HG03060 (cell line): ENCODE measurements at regions not wholly inside any gene's neighbourhood (a gene's known extent, or its start where the extent isn't known, plus 50 kb on each side); places are given as distances from the start of the nearest gene placed in this dataset.
"Not testable (repeated sequence)": the region's sequence is repeated elsewhere in the genome, so short reads cannot be mapped to it uniquely, and the experiment has no call there.

Experiments used
- ATAC-seq: cut with Tn5 transposase; IDR thresholded peaks from one replicate; pipeline ENCODE4 v1.9.1; 2021; ENCODE audit warnings: low read depth, moderate number of reproducible peaks; ENCODE audit not compliant: unreplicated experiment

GRCh38 chr1:191305370-191305769 is 827.7 kb upstream of the BRINP3 start:
- no peak for ATAC-seq

GRCh38 chr1:191306916-191307315 is 829.3 kb upstream of the BRINP3 start:
- ATAC-seq, result no peak

DNA sequence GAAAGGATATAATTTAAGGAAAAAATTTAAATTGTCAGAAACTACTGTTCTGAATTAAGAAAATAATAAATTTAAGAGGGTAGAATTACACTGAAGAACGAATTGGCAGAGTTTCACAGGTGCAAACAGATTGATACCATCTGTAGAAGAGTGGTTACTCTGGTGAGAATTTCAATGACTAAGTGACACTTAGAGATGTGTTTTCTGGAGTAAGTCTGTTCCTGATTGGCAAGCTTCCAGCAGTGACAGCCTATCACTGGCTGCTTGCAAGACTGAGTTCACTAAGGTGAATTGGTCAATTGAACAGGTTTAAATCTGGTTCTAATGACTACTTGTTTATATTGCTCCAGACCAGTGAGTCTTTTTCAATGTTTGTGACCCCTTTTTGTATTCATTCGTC is 838.2 kb upstream of the RGS18 start:
- ATAC-seq, result no peak

GRCh38 chr1:191327868-191328267 is 830.4 kb upstream of the RGS18 start:
- ATAC-seq, result no peak

DNA sequence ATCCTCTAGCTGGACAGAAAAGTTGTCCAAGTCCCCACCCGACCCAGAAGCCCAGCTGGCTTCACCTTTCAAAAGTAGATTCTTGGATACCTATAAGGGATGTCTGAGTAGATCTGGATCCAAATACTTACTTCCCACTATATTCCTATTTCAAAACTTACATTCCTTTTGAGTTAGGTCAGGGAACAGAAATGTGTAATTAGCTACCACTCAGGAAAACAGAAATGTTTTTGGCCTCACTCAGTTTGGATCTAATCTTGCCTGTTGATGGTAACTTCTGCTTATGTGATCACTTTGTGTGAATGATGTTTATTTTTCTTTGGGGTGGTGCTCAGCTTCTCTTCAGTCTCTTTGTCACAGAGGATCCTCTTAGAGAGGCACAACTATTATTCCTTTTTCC is 814.4 kb upstream of the RGS18 start:
- no peak for ATAC-seq

GRCh38 chr1:191346381-191346780 is 811.9 kb upstream of the RGS18 start:
- no peak for ATAC-seq

DNA sequence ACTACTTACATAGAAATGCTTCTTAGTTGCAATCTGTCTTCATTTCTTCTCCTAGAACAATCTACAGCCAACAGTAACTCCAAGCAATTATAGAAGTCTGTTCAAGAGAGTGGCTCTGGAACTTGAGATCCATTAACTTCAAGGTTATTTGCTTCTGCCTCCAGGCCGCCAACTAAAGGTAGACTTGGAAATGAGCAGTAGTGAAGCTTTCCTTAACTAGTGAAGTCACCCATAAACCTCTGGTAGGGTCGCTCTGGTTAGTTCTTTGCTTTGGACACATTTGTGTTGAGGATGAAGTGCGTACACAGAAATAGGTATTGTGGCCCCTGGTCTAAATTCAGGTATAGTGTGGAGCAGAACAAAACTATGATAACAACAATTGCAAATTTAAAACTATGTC is 809.9 kb upstream of the RGS18 start:
- ATAC-seq, result no peak

DNA sequence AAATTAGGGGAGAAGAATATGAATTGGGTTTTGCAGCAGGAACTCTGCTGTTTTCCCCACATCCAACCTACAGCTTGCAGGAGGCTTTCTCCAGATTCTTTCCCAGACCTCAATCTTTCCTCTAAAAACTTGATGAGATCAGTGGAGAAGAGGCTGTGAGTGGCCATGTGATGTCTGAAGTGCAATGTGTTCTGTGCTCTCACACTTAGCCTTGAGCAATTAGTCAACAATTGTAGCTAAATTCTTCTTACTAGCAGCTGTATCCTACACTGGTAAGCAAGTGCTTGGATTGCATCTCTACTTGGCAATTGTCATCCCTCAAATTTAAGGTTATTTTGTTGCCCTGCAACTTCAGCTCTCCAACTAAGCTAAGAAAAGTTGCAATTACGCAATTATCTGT is 807.3 kb upstream of the RGS18 start:
- no peak for ATAC-seq

DNA sequence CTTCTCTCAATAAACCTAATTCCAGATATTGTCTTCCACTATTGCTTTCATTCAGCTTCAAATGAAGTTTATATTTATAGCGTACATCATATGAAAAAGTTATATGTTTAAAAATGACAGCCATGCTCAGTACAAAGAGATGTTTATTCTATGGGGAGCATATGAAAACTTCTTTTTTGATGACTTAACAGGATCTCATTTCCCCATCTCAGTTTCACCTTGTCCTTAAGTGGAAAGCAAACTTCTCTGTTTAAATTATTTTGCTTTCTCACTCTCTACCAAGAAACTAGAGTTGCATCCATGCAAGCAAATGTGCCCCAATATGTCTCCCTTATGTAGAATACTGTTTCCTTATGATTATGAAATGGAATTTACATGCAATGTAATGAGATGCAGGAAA is 799.5 kb upstream of the RGS18 start:
- no peak for ATAC-seq

GRCh38 chr1:191366686-191367085 is 791.6 kb upstream of the RGS18 start:
- no peak for ATAC-seq

DNA sequence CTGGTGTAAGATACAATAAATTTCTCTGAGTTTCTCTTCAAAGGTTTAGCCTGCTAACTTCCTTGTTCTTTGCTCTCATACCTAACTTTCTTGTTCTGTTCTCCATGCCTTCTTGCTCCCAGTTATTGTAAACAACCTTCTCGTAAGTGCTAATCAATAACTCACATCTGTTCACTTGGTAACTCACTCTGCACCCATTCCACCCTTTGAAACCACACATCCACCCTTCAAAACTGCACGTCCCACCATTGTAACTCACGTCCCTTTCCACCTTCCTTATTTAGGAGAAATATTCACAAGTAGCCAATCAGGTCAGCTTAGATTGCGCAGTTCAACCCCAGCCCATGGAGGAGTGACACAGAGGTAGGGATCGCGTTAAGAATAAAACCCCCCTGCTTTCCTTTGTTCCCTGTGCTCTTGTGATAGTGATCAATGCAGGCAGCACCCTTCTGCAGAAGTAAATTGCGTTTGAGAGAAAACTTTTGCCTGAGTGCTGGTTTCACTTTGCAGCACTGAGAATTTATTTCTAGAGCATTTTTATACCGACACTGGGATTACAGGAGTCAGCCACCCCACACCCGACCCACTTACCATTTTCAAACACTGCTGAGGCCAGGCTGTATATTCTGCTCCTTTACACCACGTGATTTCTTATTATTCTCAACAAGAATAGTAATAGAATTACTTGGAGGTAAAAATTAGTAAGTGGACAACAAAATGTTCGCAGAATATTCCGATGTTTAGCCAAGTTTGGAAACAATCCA is 789.2 kb upstream of the RGS18 start:
- no peak for ATAC-seq

DNA sequence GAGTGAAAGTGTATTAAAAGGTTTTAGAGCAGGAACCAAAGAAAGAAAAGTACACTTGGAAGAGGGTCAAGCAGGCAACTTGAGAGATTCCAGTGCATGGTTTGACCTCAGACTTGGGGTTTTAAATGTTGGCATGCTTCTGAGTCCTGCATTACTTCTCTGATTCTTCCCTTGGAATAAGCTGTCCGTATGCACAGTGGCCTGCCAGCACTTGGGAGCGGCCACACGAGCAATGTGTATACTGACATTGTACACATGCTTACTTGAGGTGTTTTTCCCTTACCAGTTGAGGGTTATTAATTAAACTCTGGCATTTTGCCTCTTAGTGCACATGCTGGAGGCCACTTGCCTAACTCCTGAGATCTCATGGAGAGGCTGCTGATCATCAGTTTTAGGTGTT is 786.6 kb upstream of the RGS18 start:
- ATAC-seq, result no peak

GRCh38 chr1:191388283-191388682 is 770.0 kb upstream of the RGS18 start:
- no peak for ATAC-seq

- no peak for ATAC-seq
These were observed 761.6 kb upstream of the RGS18 start for GRCh38 chr1:191396622-191397021.

- ATAC-seq, result no peak
These were observed 759.7 kb upstream of the RGS18 start for GRCh38 chr1:191398551-191398950.

DNA sequence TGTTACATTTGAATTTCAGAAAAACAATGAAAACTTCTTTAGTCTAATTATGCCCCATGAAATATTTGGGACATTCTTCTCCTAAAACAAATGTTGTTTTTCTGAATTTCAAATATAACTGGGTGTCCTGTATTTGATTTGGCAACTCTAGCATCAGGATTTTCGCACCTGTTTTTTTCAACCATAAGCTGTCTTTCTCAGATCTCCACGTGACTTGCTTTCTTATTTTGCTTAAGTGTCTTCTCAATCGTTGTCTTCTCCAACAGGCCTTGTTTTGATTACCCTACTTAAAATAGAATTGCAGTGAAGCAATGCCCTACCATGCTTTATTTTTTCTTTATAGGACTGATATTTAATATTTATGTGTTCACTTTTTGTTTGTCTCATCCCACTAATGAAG is 752.8 kb upstream of the RGS18 start:
- no peak for ATAC-seq

DNA sequence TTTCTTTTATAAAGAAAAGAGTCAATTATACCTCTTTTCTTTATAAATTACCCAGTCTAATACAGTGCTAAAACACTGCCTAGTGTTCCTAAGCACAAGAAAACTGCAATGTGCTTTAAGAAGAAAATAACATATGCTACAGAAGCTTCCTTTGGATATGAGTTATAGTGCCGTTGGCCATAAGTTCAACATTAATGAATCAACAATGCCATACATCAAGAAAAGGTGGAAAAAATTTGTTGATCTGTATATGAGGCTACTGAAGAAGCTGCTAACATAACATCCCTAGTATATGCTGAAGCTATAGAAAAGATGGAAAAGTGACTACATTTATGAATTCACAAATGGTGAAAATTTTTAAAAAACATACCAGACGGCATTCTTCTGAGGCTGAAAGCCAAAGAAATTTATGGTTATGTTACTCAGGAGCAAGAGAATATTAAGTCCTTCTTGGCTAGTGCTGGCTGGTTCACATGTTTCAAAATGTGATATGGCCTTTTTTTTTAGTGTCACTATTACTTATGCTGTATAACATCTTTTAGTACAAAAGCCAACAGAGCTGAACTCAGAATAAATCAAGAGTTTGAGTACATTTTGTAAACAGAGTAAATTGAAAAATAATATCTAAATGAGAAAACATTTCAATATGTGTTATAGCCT is 743.2 kb upstream of the RGS18 start:
- no peak for ATAC-seq

- ATAC-seq, result no peak
These were observed 738.4 kb upstream of the RGS18 start for GRCh38 chr1:191419842-191420241.

DNA sequence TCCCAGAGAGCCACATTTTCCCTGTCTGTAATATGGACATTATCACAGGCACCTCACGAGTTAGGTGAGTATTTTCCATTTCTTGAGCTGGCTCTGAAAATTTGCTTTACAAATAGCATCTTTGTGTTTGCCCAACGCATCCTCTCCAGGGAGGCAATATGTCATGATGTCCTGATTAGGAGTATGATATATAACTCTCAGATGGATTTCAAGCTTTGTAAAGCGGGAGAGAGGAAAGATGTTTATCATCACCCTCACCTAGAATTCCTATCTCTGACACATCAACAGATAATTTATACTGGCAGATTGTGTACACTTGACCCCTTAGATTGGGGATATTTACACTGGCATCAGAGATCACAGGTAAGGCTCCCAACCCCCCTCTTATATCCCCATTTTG is 730.7 kb upstream of the RGS18 start:
- no peak for ATAC-seq

GRCh38 chr1:191432817-191433216 is 725.4 kb upstream of the RGS18 start:
- ATAC-seq, result no peak

DNA sequence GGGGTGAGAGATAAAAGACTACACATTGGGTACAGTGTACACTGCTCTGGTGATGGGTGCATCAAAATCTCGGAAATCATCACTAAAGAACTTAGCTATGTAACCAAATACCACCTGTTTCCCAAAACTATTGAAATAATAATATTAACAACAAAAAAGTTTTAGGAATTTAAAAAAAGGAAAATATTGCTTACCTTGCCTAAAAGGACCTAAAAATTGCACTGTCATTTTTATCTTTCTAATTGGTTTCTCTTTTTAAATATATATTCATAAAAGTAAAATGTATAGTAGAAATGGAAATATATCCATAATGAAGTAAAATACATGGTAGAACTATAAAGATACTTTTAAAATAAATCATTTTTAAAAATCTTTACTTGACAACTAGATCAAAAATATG is 719.3 kb upstream of the RGS18 start:
- no peak for ATAC-seq

DNA sequence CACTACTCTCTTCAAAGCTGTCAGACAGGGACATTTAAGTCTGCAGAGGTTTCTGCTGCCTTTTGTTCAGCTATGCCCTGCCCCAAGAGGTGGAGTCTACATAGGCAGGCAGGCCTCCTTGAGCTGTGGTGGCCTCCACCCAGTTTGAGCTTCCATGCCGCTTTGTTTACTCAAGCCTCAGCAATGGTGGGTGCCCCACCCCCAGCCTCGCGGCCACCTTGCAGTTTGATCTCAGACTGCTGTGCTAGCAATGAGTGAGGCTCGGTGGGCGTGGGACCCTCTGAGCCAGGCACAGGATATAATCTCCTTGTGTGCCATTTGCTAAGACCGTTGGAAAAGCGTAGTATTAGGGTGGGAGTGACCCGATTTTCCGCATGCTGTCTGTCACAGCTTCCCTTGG is 710.0 kb upstream of the RGS18 start:
- ATAC-seq, result not testable (repeated sequence)
